Pancreas (tissue), 10 donors: ENCODE measurements at regions not wholly inside any gene's neighbourhood (a gene's known extent, or its start where the extent isn't known, plus 50 kb on each side); places are given as distances from the start of the nearest gene placed in this dataset.
"Not testable (repeated sequence)": the region's sequence is repeated elsewhere in the genome, so short reads cannot be mapped to it uniquely, and the experiment has no call there.

Source experiments
- ATAC-seq, 4 donors: fragments of 200-7000 bp; cut with Tn5 transposase; one replicate each; pipeline versions ENCODE4 v1.8.0 to v1.9.1; 2020; ENCODE audit warnings: mild to moderate bottlenecking in 4 of 4, moderate library complexity in 4 of 4
- DNase-seq, 6 donors: peaks; one replicate each; pipeline ENCODE4 v3.0.0-alpha.2; 2020
- FAIRE-seq: peaks from 2 replicates; lab custom pipeline; 2012; peaks lifted over from hg19 to GRCh38; lab: Jason Lieb, UNC
- H3K27ac ChIP-seq, 4 donors: fragments of 200-600 bp; sonication (generic); 1 replicate in 3 of 4; 2 replicates in 1 of 4; pipeline versions ENCODE4 v1.5.0 to v1.8.0; 2020
- H3K27me3 ChIP-seq, 4 donors: fragments of 200-600 bp; one replicate each; pipeline ENCODE4 v1.8.0; 2021
- H3K36me3 ChIP-seq, 3 donors: fragments of 200-600 bp; sonication (generic) in 1 of 3; one replicate each; pipeline versions ENCODE4 v1.5.0 to v1.8.0; 2020 to 2021
- H3K4me1 ChIP-seq, 3 donors: fragments of 200-600 bp; one replicate each; pipeline ENCODE4 v1.8.0; 2021
- H3K4me3 ChIP-seq, 4 donors: fragments of 200-600 bp; sonication (generic) in 2 of 4; one replicate each; pipeline versions ENCODE4 v1.5.0 to v1.8.0; 2020 to 2021
- H3K9me3 ChIP-seq, 4 donors: fragments of 200-600 bp; one replicate each; pipeline ENCODE4 v1.8.0; 2021
- WGBS, 2 donors: extraction: QIAGEN DNeasy Blood & Tissue Kit; methylation state at CpG; one replicate each; pipeline ENCODE4 v1.1.7; 2013; 5-methylcytosine and 5-hydroxymethylcytosine counted together
- intact Hi-C, 3 donors: fragments of 100-400 bp; cut with DNase I; formaldehyde crosslinking; loops; one replicate each; pipeline versions ENCODE4 v1.11.1 to v1.14.2; 2022
- TF ChIP-seq, protein P1 (sequence below), 4 donors: fragments of 200-600 bp; sonication (generic) in 3 of 4; IDR thresholded peaks; one replicate each; pipeline versions ENCODE4 v1.5.0 to v1.8.0; 2021; ENCODE audit warnings: antibody characterized with exemption in 4 of 4
- donor health status: healthy with polysubstance abuse.
- donor health status: DM: no; HTN: no; CAD: no; lungs with moderate emphysema.
- donor health status: DM: no; HTN: no; CAD: no.
- donor health status: control.
- donor health status: control.
- donor health status: Bipolar disorder and iron deficiency.
- donor health status: DM: yes; HTN: yes; CAD: no.
- donor health status: DM: no; HTN: no; CAD: no.
- donor health status: DM: no; HTN: no; CAD: no.
- donor health status: DM: yes; HTN: yes; CAD: no.

GRCh38 chr1:4131734-4132133 lies 231.7 kb upstream of the C1orf174 start:
- Histone ChIP-seq H3K36me3 (no peaks in the 10 kb centered on the region), H3K27ac (no peak overlapping the region), H3K9me3 (no peaks in the 10 kb centered on the region), H3K4me1 (no peaks in the 10 kb centered on the region), H3K27me3 (no peaks in the 10 kb centered on the region), H3K4me3 (no peak overlapping the region)
- intact Hi-C loops, result no loop called here
- FAIRE-seq (no peak), ATAC-seq (no peak), DNase-seq (no peak)
- WGBS, 2 donors, result 40 to 53% methylated on average over 5 of the region's 5 CpGs
- TF ChIP-seq, protein P1, sequence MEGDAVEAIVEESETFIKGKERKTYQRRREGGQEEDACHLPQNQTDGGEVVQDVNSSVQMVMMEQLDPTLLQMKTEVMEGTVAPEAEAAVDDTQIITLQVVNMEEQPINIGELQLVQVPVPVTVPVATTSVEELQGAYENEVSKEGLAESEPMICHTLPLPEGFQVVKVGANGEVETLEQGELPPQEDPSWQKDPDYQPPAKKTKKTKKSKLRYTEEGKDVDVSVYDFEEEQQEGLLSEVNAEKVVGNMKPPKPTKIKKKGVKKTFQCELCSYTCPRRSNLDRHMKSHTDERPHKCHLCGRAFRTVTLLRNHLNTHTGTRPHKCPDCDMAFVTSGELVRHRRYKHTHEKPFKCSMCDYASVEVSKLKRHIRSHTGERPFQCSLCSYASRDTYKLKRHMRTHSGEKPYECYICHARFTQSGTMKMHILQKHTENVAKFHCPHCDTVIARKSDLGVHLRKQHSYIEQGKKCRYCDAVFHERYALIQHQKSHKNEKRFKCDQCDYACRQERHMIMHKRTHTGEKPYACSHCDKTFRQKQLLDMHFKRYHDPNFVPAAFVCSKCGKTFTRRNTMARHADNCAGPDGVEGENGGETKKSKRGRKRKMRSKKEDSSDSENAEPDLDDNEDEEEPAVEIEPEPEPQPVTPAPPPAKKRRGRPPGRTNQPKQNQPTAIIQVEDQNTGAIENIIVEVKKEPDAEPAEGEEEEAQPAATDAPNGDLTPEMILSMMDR (IDR thresholded peaks at IDR 0.05), result no peak

- DNase-seq (peak in 1 of 6 donors; percentile 35), ATAC-seq (no peak), FAIRE-seq (no peak)
- 72 to 80% methylated on average over 52 to 53 of the region's 53 CpGs for WGBS, 2 donors
- Histone ChIP-seq H3K27ac (no peak overlapping the region), H3K36me3 (no peaks in the 10 kb centered on the region), H3K4me3 (no peak overlapping the region), H3K9me3 (no peaks in the 10 kb centered on the region), H3K27me3 (no peaks in the 10 kb centered on the region), H3K4me1 (no peaks in the 10 kb centered on the region)
- TF ChIP-seq, protein P1 (IDR thresholded peaks at IDR 0.05), result no peak
- intact Hi-C loops, result no loop called here
Observed at GRCh38 chr1:4132352-4133296, 232.6 kb upstream of the C1orf174 start.

DNA sequence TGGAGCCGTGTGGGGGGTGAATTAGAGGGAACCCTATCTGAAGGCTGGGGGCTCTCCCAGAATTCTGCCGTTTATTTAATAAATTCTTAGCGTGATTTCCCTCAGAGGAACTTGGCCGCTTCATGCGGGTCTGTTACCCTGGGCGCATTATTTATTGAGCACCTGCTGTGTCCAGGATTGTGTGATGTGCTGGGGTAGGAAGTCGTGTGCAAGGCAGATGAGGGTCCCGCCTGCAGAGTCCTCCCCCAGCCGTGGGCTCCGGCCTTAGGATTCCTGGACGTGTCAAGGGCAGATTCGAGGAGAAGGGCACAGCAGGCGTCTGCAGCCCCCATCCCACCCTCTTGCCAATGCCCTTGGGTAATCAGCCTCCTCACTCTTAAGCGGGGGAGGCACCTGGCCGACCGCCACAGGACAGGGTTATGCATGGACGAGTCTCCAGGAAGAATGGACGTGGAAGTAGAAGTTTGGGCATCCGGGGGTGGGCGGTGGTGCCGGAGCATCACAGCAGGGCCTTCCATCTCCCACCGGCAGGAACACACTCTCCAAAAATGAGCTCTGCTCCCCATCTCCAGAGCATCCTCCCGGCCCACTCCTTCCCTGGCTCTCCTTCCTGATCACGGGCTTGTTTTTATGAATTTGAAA lies 233.3 kb upstream of the C1orf174 start:
- H3K4me1 ChIP-seq, result no peaks in the 10 kb centered on the region
- no peak overlapping the region for H3K27ac ChIP-seq
- no peak overlapping the region for H3K4me3 ChIP-seq
- ATAC-seq (no peak), DNase-seq (peak in 1 of 6 donors; percentile 11), FAIRE-seq (no peak)
- WGBS, 2 donors, result 59 to 67% methylated on average over 24 of the region's 24 CpGs
- TF ChIP-seq, protein P1 (IDR thresholded peaks at IDR 0.05), result no peak
- H3K9me3 ChIP-seq, result no peaks in the 10 kb centered on the region
- no peaks in the 10 kb centered on the region for H3K27me3 ChIP-seq
- H3K36me3 ChIP-seq, result no peaks in the 10 kb centered on the region
- intact Hi-C loops, result no loop called here

- Histone ChIP-seq H3K36me3 (no peaks in the 10 kb centered on the region), H3K4me3 (no peak overlapping the region), H3K9me3 (no peaks in the 10 kb centered on the region), H3K4me1 (no peaks in the 10 kb centered on the region), H3K27ac (no peak overlapping the region), H3K27me3 (no peaks in the 10 kb centered on the region)
- no peak for FAIRE-seq
- intact Hi-C loops, result no loop called here
- WGBS, 2 donors, result 28% methylated on average over 9 of the region's 9 CpGs
- TF ChIP-seq, protein P1 (IDR thresholded peaks at IDR 0.05), result no peak
- DNase-seq, result no peak
- no peak for ATAC-seq
Observed at GRCh38 chr1:4133939-4134321, 233.9 kb upstream of the C1orf174 start.

GRCh38 chr1:4135853-4136252 lies 235.8 kb upstream of the C1orf174 start:
- H3K36me3 ChIP-seq, H3K27ac ChIP-seq, H3K4me1 ChIP-seq, ATAC-seq, DNase-seq, H3K9me3 ChIP-seq, H3K27me3 ChIP-seq, H3K4me3 ChIP-seq, intact Hi-C loops: not testable (repeated sequence)
- peak; percentile 13 for FAIRE-seq
